ENCODE measurements at regions not wholly inside any gene's neighbourhood (a gene's known extent, or its start where the extent isn't known, plus 50 kb on each side); places are given as distances from the start of the nearest gene placed in this dataset.

- TF ChIP-seq PBX3 (IDR thresholded peaks at IDR 0.05) (no peak), FOSB (CRISPR knock-in tag; IDR thresholded peaks at IDR 0.05) (no peak), CHD2 (IDR thresholded peaks at IDR 0.05; ENCODE audit: low read length, partially characterized antibody) (no peak), MAFK (IDR thresholded peaks at IDR 0.05; ENCODE audit: partially characterized antibody) (no peak), MAX (IDR thresholded peaks at IDR 0.05) (no peak)
Observed at GRCh38 chr13:87384099-87384498, 287.1 kb upstream of the SLITRK5 start (continued).

- H3K9me3 ChIP-seq, result no peaks in the 10 kb centered on the region
- ChIA-PET CTCF (no interaction called here), POLR2A (no interaction called here)
- ATAC-seq, result no peak
- H3K27ac ChIP-seq, result no peak overlapping the region
- H3K4me1 ChIP-seq, result no peaks in the 10 kb centered on the region
- TF ChIP-seq MAFK (IDR thresholded peaks at IDR 0.05; ENCODE audit: partially characterized antibody) (peak; percentile 25), CBX2 (IDR thresholded peaks at IDR 0.05; ENCODE audit: borderline replicate concordance, low read depth) (no peak), MAX (IDR thresholded peaks at IDR 0.05) (no peak)
- no peak for DNase-seq (ENCODE audit: low read depth in 1 of 2, low spot score in 1 of 2)
- H3K4me3 ChIP-seq, result no peak overlapping the region
- no peak overlapping the region for H3K4me2 ChIP-seq
- no peak for FAIRE-seq
Observed at GRCh38 chr13:87393358-87393757, 277.8 kb upstream of the SLITRK5 start.

- ATAC-seq (no peak), DNase-seq (ENCODE audit: low read depth in 1 of 2, low spot score in 1 of 2) (no peak), FAIRE-seq (no peak)
- WGBS (ENCODE audit: missing lambda C conversion rate), result 25% methylated on average over 3 of the region's 3 CpGs
- ChIA-PET CTCF (no interaction called here), POLR2A (no interaction called here)
- Histone ChIP-seq H3K4me1 (no peaks in the 10 kb centered on the region), H3K27ac (no peak overlapping the region), H3K4me2 (no peak overlapping the region), H3K9me3 (no peaks in the 10 kb centered on the region), H3K4me3 (no peak overlapping the region)
- TF ChIP-seq NR3C1 (IDR thresholded peaks at IDR 0.05) (no peak), RFX5 (IDR thresholded peaks at IDR 0.05) (no peak), MAZ (IDR thresholded peaks at IDR 0.05; ENCODE audit: borderline replicate concordance, low read depth, low read length) (no peak), ZNF302 (CRISPR knock-in tag; IDR thresholded peaks at IDR 0.05) (no peak), GATA3 (IDR thresholded peaks at IDR 0.05; ENCODE audit: borderline replicate concordance) (no peak), PBX3 (IDR thresholded peaks at IDR 0.05) (no peak)
Observed at GRCh38 chr13:87398047-87398446, 273.1 kb upstream of the SLITRK5 start.

GRCh38 chr13:87403748-87404432, 267.3 kb upstream of the SLITRK5 start:
- H3K27ac ChIP-seq, result no peak overlapping the region
- 5% methylated on average over 4 of the region's 4 CpGs for WGBS (ENCODE audit: missing lambda C conversion rate)
- no peaks in the 10 kb centered on the region for H3K9me3 ChIP-seq
- TF ChIP-seq PHF8 (IDR thresholded peaks at IDR 0.05; ENCODE audit: borderline replicate concordance, low read depth) (no peak), HOXB5 (CRISPR knock-in tag; IDR thresholded peaks at IDR 0.05) (no peak), FOSB (CRISPR knock-in tag; IDR thresholded peaks at IDR 0.05) (no peak), SMC3 (IDR thresholded peaks at IDR 0.05) (no peak), CEBPB (IDR thresholded peaks at IDR 0.05) (no peak), MYC (IDR thresholded peaks at IDR 0.05; ENCODE audit: borderline replicate concordance, low read length) (no peak), EHMT2 (IDR thresholded peaks at IDR 0.05; ENCODE audit: low read depth) (no peak), CTCF (IDR thresholded peaks at IDR 0.05) (no peak), NPAS2 (CRISPR knock-in tag; IDR thresholded peaks at IDR 0.05; ENCODE audit: borderline replicate concordance) (no peak), BHLHE40 (IDR thresholded peaks at IDR 0.05; ENCODE audit: low read depth, low read length) (no peak), EP300 (IDR thresholded peaks at IDR 0.05) (no peak), NR3C1 (IDR thresholded peaks at IDR 0.05) (no peak), MAFK (IDR thresholded peaks at IDR 0.05; ENCODE audit: partially characterized antibody) (no peak)
- H3K4me1 ChIP-seq, result no peaks in the 10 kb centered on the region
- DNase-seq (ENCODE audit: low read depth in 1 of 2, low spot score in 1 of 2), result no peak
- ChIA-PET CTCF (no interaction called here), POLR2A (no interaction called here)
- no peak overlapping the region for H3K4me2 ChIP-seq
- no peak for ATAC-seq
- no peak for FAIRE-seq
- H3K4me3 ChIP-seq, result no peak overlapping the region
